Peyer's patch (tissue), 4 donors: ENCODE measurements at regions not wholly inside any gene's neighbourhood (a gene's known extent, or its start where the extent isn't known, plus 50 kb on each side); places are given as distances from the start of the nearest gene placed in this dataset.

Source experiments
- DNase-seq, 3 donors: peaks; one replicate each; pipeline ENCODE4 v3.0.0-alpha.2; 2017 to 2019
- H3K27ac ChIP-seq, 4 donors: fragments of 200-600 bp; sonication (generic); one replicate each; pipeline ENCODE4 v1.5.1; 2016 to 2019
- H3K27me3 ChIP-seq, 2 donors: fragments of 200-600 bp; sonication (generic); one replicate each; pipeline ENCODE4 v1.5.1; 2019
- H3K36me3 ChIP-seq, 3 donors: fragments of 200-600 bp; sonication (generic); one replicate each; pipeline ENCODE4 v1.5.1; 2016 to 2019
- H3K4me1 ChIP-seq, 4 donors: fragments of 200-600 bp; sonication (generic); one replicate each; pipeline ENCODE4 v1.5.1; 2016 to 2019
- H3K4me3 ChIP-seq, 4 donors: fragments of 200-600 bp; sonication (generic); 1 replicate in 3 of 4; 2 replicates in 1 of 4; pipeline ENCODE4 v1.5.1; 2016 to 2019; ENCODE audit warnings: mild to moderate bottlenecking in 1 of 4
- H3K9me3 ChIP-seq, 4 donors: fragments of 200-600 bp; sonication (generic); one replicate each; pipeline ENCODE4 v1.5.1; 2016 to 2019; ENCODE audit warnings: mild to moderate bottlenecking in 1 of 4
- CTCF ChIP-seq, 6 experiments: fragments of 450-650 bp in 4 of 6; fragments of 200-600 bp in 2 of 6; sonication (generic) in 1 of 6; IDR thresholded peaks; one replicate each; pipeline ENCODE4 v1.5.1; 2017 to 2019; ENCODE audit warnings: antibody characterized with exemption in 6 of 6, mild to moderate bottlenecking in 3 of 6, moderate library complexity in 1 of 6
- POLR2A ChIP-seq, 2 donors: fragments of 450-650 bp; IDR thresholded peaks; one replicate each; pipeline ENCODE4 v1.5.1; 2017; ENCODE audit warnings: antibody characterized with exemption in 2 of 2, mild to moderate bottlenecking in 2 of 2, moderate library complexity in 2 of 2

GRCh38 chr5:168086746-168087145, 204.7 kb upstream of the WWC1 start:
- Histone ChIP-seq H3K4me1 (peaks cover 0 to 5% (median 0%) of the 10 kb centered on the region in 4 donors), H3K9me3 (no peaks in the 10 kb centered on the region), H3K27ac (no peak overlapping the region), H3K4me3 (no peak overlapping the region), H3K27me3 (no peaks in the 10 kb centered on the region), H3K36me3 (no peaks in the 10 kb centered on the region)
- no peak for DNase-seq
- TF ChIP-seq POLR2A (IDR thresholded peaks at IDR 0.05) (no peak), CTCF (IDR thresholded peaks at IDR 0.05) (no peak)

GRCh38 chr5:168088410-168089173, 202.9 kb upstream of the WWC1 start:
- no peak for TF ChIP-seq POLR2A (IDR thresholded peaks at IDR 0.05)
- TF ChIP-seq CTCF (IDR thresholded peaks at IDR 0.05): no peak
- Histone ChIP-seq H3K9me3 (no peaks in the 10 kb centered on the region), H3K4me1 (peaks cover 0 to 5% (median 0%) of the 10 kb centered on the region in 4 donors), H3K27ac (no peak overlapping the region), H3K27me3 (no peaks in the 10 kb centered on the region), H3K36me3 (no peaks in the 10 kb centered on the region), H3K4me3 (no peak overlapping the region)
- DNase-seq: no peak

- Histone ChIP-seq H3K4me3 (no peak overlapping the region), H3K9me3 (no peaks in the 10 kb centered on the region), H3K36me3 (no peaks in the 10 kb centered on the region), H3K27ac (no peak overlapping the region), H3K27me3 (no peaks in the 10 kb centered on the region), H3K4me1 (peaks cover 0 to 5% (median 0%) of the 10 kb centered on the region in 4 donors)
- no peak for DNase-seq
- TF ChIP-seq POLR2A (IDR thresholded peaks at IDR 0.05) (no peak), CTCF (IDR thresholded peaks at IDR 0.05) (no peak)
Observed at GRCh38 chr5:168089201-168089887, 202.1 kb upstream of the WWC1 start.

GRCh38 chr5:168092209-168093185, 198.9 kb upstream of the WWC1 start:
- H3K36me3 ChIP-seq: no peaks in the 10 kb centered on the region
- DNase-seq: no peak
- TF ChIP-seq CTCF (IDR thresholded peaks at IDR 0.05): no peak
- TF ChIP-seq POLR2A (IDR thresholded peaks at IDR 0.05): no peak

GRCh38 chr5:168093200-168093910, 198.1 kb upstream of the WWC1 start:
- no peaks in the 10 kb centered on the region for H3K9me3 ChIP-seq
- H3K4me3 ChIP-seq: no peak overlapping the region
- no peak overlapping the region for H3K27ac ChIP-seq
- no peak for DNase-seq
- TF ChIP-seq CTCF (IDR thresholded peaks at IDR 0.05) (no peak), POLR2A (IDR thresholded peaks at IDR 0.05) (no peak)
- H3K4me1 ChIP-seq: no peaks in the 10 kb centered on the region
- H3K36me3 ChIP-seq: no peaks in the 10 kb centered on the region
- H3K27me3 ChIP-seq: no peaks in the 10 kb centered on the region

More at GRCh38 chr5:168092209-168093185, 198.9 kb upstream of the WWC1 start:
- no peaks in the 10 kb centered on the region for H3K27me3 ChIP-seq
- H3K9me3 ChIP-seq: no peaks in the 10 kb centered on the region
- no peak overlapping the region for H3K27ac ChIP-seq
- no peaks in the 10 kb centered on the region for H3K4me1 ChIP-seq
- no peak overlapping the region for H3K4me3 ChIP-seq
